HEK293 (cell line): ENCODE measurements at regions not wholly inside any gene's neighbourhood (a gene's known extent, or its start where the extent isn't known, plus 50 kb on each side); places are given as distances from the start of the nearest gene placed in this dataset.

Experiments used
- CTCF ChIP-seq: fragments of 450-650 bp; formaldehyde crosslinking; IDR thresholded peaks from 2 replicates; pipeline ENCODE4 v1.5.1; 2016; ENCODE audit warnings: missing biosample characterization, missing genetic modification characterization
- YY1 ChIP-seq: fragments of 450-650 bp; formaldehyde crosslinking; IDR thresholded peaks from 2 replicates; pipeline ENCODE4 v1.5.1; 2018; ENCODE audit warnings: missing biosample characterization, missing genetic modification characterization
- ZNF473 ChIP-seq: fragments of 450-650 bp; formaldehyde crosslinking; IDR thresholded peaks from 2 replicates; pipeline ENCODE4 v1.5.1; 2017; ENCODE audit warnings: missing biosample characterization, missing genetic modification characterization
- ZNF510 ChIP-seq: fragments of 450-650 bp; formaldehyde crosslinking; IDR thresholded peaks from 2 replicates; pipeline ENCODE4 v1.5.1; 2018; ENCODE audit warnings: mild to moderate bottlenecking, missing genetic modification characterization, missing biosample characterization; ENCODE audit not compliant: insufficient replicate concordance
- ZNF549 ChIP-seq: fragments of 450-650 bp; IDR thresholded peaks from 2 replicates; pipeline ENCODE4 v1.5.1; 2018; ENCODE audit warnings: missing biosample characterization, missing genetic modification characterization, mild to moderate bottlenecking, inconsistent platforms, moderate library complexity
- ZNF654 ChIP-seq: fragments of 450-650 bp; formaldehyde crosslinking; IDR thresholded peaks from 2 replicates; pipeline ENCODE4 v1.5.1; 2016; ENCODE audit warnings: low read depth, missing biosample characterization, missing genetic modification characterization
- ZNF670 ChIP-seq: fragments of 450-650 bp; formaldehyde crosslinking; IDR thresholded peaks from 2 replicates; pipeline ENCODE4 v1.5.1; 2016; ENCODE audit warnings: missing biosample characterization, missing genetic modification characterization, low read depth

- TF ChIP-seq CTCF (tag by site-specific recombination): no peak
- no peak for TF ChIP-seq ZNF670 (tag by site-specific recombination)
- no peak for TF ChIP-seq ZNF549 (tag by site-specific recombination)
- no peak for TF ChIP-seq YY1 (tag by site-specific recombination)
- TF ChIP-seq ZNF654 (tag by site-specific recombination): no peak
- no peak for TF ChIP-seq ZNF473
- TF ChIP-seq ZNF510 (tag by site-specific recombination): no peak
Measured at GRCh38 chr10:52485462-52485861, 171.4 kb downstream of the DKK1 start.
